HCT116 (cell line): ENCODE measurements at regions not wholly inside any gene's neighbourhood (a gene's known extent, or its start where the extent isn't known, plus 50 kb on each side); places are given as distances from the start of the nearest gene placed in this dataset.

ENCODE experiments used
- ATAC-seq: fragments of 200-7000 bp; cut with Tn5 transposase; 2 replicates; pipeline ENCODE4 v1.9.1; 2020; ENCODE audit warnings: mild to moderate bottlenecking, moderate library complexity
- BruUV-seq: library from RNA; stranded (reverse); fragments of 400-500 nt; replicated peaks from 2 replicates; lab custom pipeline; 2021; lab: Mats Ljungman, UMichigan
- CTCF ChIA-PET: fragments of 300-600 bp; sonication (Branson Sonifier 250); formaldehyde crosslinking; loops from one replicate; lab custom pipeline; 2021; ENCODE audit warnings: antibody characterized with exemption; lab: Charles Lee
- POLR2A ChIA-PET: fragments of 300-600, 350-600 bp; sonication (Branson Sonifier 250); formaldehyde crosslinking; loops from one replicate; lab custom pipeline; 2021; ENCODE audit warnings: antibody characterized with exemption; lab: Charles Lee
- RAD21 ChIA-PET, 2 experiments: fragments of 300-600 bp; sonication (Branson Sonifier 250); formaldehyde crosslinking; loops; one replicate each; lab custom pipeline; 2023; ENCODE audit warnings: low total read pairs in 2 of 2; ENCODE audit not compliant: uncharacterized antibody in 2 of 2, unreplicated experiment in 2 of 2, low non-redundant PET in 1 of 2; lab: Charles Lee
- DNase-seq: peaks from one replicate; pipeline ENCODE4 v3.0.0-alpha.2; 2010; ENCODE audit warnings: low read depth, low spot score
- H2AFZ ChIP-seq: fragments of 200-600 bp; shearing (Covaris generic), sonication (generic); 2 replicates; pipeline ENCODE4 v1.6.1; 2017; ENCODE audit warnings: low read depth, mixed run types, mixed read lengths, antibody characterized with exemption, low read length; ENCODE audit not compliant: poor library complexity, severe bottlenecking
- H3K27ac ChIP-seq: 2 replicates; pipeline ENCODE4 v1.5.1; 2012; ENCODE audit warnings: low read depth, low read length
- H3K27me3 ChIP-seq: fragments of 200-600 bp; sonication (generic); 2 replicates; pipeline ENCODE4 v1.6.1; 2016; ENCODE audit warnings: mixed run types, low read length, mixed read lengths; ENCODE audit not compliant: insufficient read depth
- H3K36me3 ChIP-seq, 2 experiments: fragments of 200-500 bp in 1 of 2; fragments of 200-600 bp in 1 of 2; sonication (Bioruptor generic) in 1 of 2; sonication (generic) in 1 of 2; 2 replicates each; pipeline versions ENCODE4 v1.5.1 to v1.6.1; 2014 to 2016; ENCODE audit warnings: low read length in 2 of 2, inconsistent platforms in 1 of 2, mixed read lengths in 1 of 2, mixed run types in 1 of 2; ENCODE audit not compliant: insufficient read depth in 2 of 2, control insufficient read depth in 1 of 2
- H3K4me1 ChIP-seq, 2 experiments: fragments of 200-600 bp in 1 of 2; sonication (generic) in 1 of 2; 2 replicates each; pipeline versions ENCODE4 v1.5.1 to v1.6.1; 2012 to 2017; ENCODE audit warnings: low read length in 2 of 2, inconsistent platforms in 1 of 2, mild to moderate bottlenecking in 1 of 2, mixed read lengths in 1 of 2, mixed run types in 1 of 2, moderate library complexity in 1 of 2; ENCODE audit not compliant: insufficient read depth in 2 of 2, control insufficient read depth in 1 of 2
- H3K4me2 ChIP-seq: fragments of 200-600 bp; sonication (generic); 2 replicates; pipeline ENCODE4 v1.6.1; 2017; ENCODE audit warnings: mixed run types, low read length, mixed read lengths
- H3K4me3 ChIP-seq, 2 experiments: fragments of 200-600 bp in 1 of 2; sonication (generic) in 1 of 2; replicated peaks in 1 of 2; 2 replicates each; pipeline ENCODE4 v1.5.1; 2011 to 2016; ENCODE audit warnings: low read length in 2 of 2, control low read depth in 1 of 2, low read depth in 1 of 2, mild to moderate bottlenecking in 1 of 2, mixed read lengths in 1 of 2, mixed run types in 1 of 2
- H3K79me2 ChIP-seq: fragments of 200-600 bp; sonication (generic); 2 replicates; pipeline ENCODE4 v1.6.1; 2017; ENCODE audit warnings: mild to moderate bottlenecking, mixed run types, low read length, moderate library complexity, mixed read lengths; ENCODE audit not compliant: insufficient read depth
- H3K9ac ChIP-seq: fragments of 200-600 bp; sonication (generic); 2 replicates; pipeline ENCODE4 v1.6.1; 2016; ENCODE audit warnings: low read length, mixed read lengths
- H3K9me2 ChIP-seq: fragments of 200-600 bp; sonication (generic), shearing (Covaris generic); 2 replicates; pipeline ENCODE4 v1.6.1; 2017; ENCODE audit warnings: mixed run types, mild to moderate bottlenecking, moderate library complexity; ENCODE audit not compliant: insufficient read depth
- H3K9me3 ChIP-seq, 2 experiments: fragments of 200-500 bp in 1 of 2; fragments of 200-600 bp in 1 of 2; sonication (Bioruptor generic) in 1 of 2; sonication (generic) in 1 of 2; 2 replicates each; pipeline ENCODE4 v1.6.1; 2014 to 2017; ENCODE audit warnings: low read length in 2 of 2, mixed read lengths in 2 of 2, inconsistent platforms in 1 of 2, low read depth in 1 of 2, mild to moderate bottlenecking in 1 of 2, mixed run types in 1 of 2, moderate library complexity in 1 of 2; ENCODE audit not compliant: control insufficient read depth in 1 of 2, insufficient read depth in 1 of 2
- H4K20me1 ChIP-seq: fragments of 200-600 bp; sonication (generic), shearing (Covaris generic); 2 replicates; pipeline ENCODE4 v1.6.1; 2017; ENCODE audit warnings: mixed run types, mild to moderate bottlenecking, moderate library complexity; ENCODE audit not compliant: insufficient read depth
- CBX3 ChIP-seq: IDR thresholded peaks from 2 replicates; pipeline ENCODE4 v1.6.1; 2012; ENCODE audit warnings: low read depth
- EZH2 ChIP-seq: fragments of 200-600 bp; sonication (generic); IDR thresholded peaks from 2 replicates; pipeline ENCODE4 v1.6.1; 2017; ENCODE audit warnings: antibody characterized with exemption, mixed run types
- POLR2AphosphoS5 ChIP-seq: IDR thresholded peaks from 2 replicates; pipeline ENCODE4 v1.6.1; 2011; ENCODE audit warnings: mild to moderate bottlenecking, low read depth, low read length, moderate library complexity
- intact Hi-C: fragments of 100-400 bp; cut with micrococcal nuclease; formaldehyde crosslinking; loops from 2 replicates; pipeline ENCODE4 v1.10.0; 2022

- no peak overlapping the region for H3K27ac ChIP-seq
- DNase-seq (no peak), ATAC-seq (no peak)
- ChIA-PET POLR2A (no interaction called here), RAD21 (no interaction called here), CTCF (no interaction called here)
- no peak overlapping the region for H2AFZ ChIP-seq
- no peaks in the 10 kb centered on the region for H4K20me1 ChIP-seq
- no peaks in the 10 kb centered on the region for H3K9me3 ChIP-seq
- no peaks in the 10 kb centered on the region for H3K27me3 ChIP-seq
- no peak overlapping the region for H3K4me2 ChIP-seq
- intact Hi-C loops = no loop called here
- no TSS peak for BruUV-seq
- H3K4me1 ChIP-seq = no peaks in the 10 kb centered on the region
- no peak overlapping the region for H3K4me3 ChIP-seq
- no peaks in the 10 kb centered on the region for H3K36me3 ChIP-seq
- H3K9me2 ChIP-seq = no peaks in the 10 kb centered on the region
- TF ChIP-seq EZH2 = no peak
- H3K9ac ChIP-seq = no peak overlapping the region
- no peaks in the 10 kb centered on the region for H3K79me2 ChIP-seq
Measured at GRCh38 chr10:26939962-26940354, 79.2 kb upstream of the ABI1 start.

- no peak overlapping the region for H3K4me2 ChIP-seq
- H3K4me1 ChIP-seq = no peaks in the 10 kb centered on the region
- H4K20me1 ChIP-seq = no peaks in the 10 kb centered on the region
- no TSS peak for BruUV-seq
- no peak for DNase-seq
- H3K79me2 ChIP-seq = no peaks in the 10 kb centered on the region
- no peak overlapping the region for H2AFZ ChIP-seq
- TF ChIP-seq CBX3 = no peak
- no peak for TF ChIP-seq POLR2AphosphoS5
- no peak; the same call in 1 of the 2 replicates for ATAC-seq
- ChIA-PET POLR2A (no interaction called here), RAD21 (no interaction called here), CTCF (no interaction called here)
- H3K9me3 ChIP-seq = no peaks in the 10 kb centered on the region
- intact Hi-C loops = no loop called here
- no peaks in the 10 kb centered on the region for H3K9me2 ChIP-seq
- no peak overlapping the region for H3K27ac ChIP-seq
- no peak overlapping the region for H3K9ac ChIP-seq
- H3K4me3 ChIP-seq = no peak overlapping the region
- no peaks in the 10 kb centered on the region for H3K27me3 ChIP-seq
- no peaks in the 10 kb centered on the region for H3K36me3 ChIP-seq
Measured at GRCh38 chr10:26939290-26939961, 78.7 kb upstream of the ABI1 start.
